Transverse colon (tissue), 4 donors: ENCODE measurements at regions not wholly inside any gene's neighbourhood (a gene's known extent, or its start where the extent isn't known, plus 50 kb on each side); places are given as distances from the start of the nearest gene placed in this dataset.

ENCODE experiments used
- CTCF ChIP-seq, 5 experiments: fragments of 200-600 bp in 3 of 5; fragments of 450-650 bp in 2 of 5; sonication (generic) in 3 of 5; IDR thresholded peaks; 1 replicate in 2 of 5; 2 replicates in 3 of 5; pipeline ENCODE4 v1.5.1; 2016 to 2017; ENCODE audit warnings: antibody characterized with exemption in 5 of 5, inconsistent platforms in 3 of 5, mild to moderate bottlenecking in 2 of 5, moderate library complexity in 1 of 5
- EP300 ChIP-seq: sonication (generic); formaldehyde crosslinking; IDR thresholded peaks from one replicate; pipeline ENCODE4 v1.6.1; 2017; ENCODE audit warnings: antibody characterized with exemption, low read depth
- POLR2A ChIP-seq: fragments of 450-650 bp; IDR thresholded peaks from one replicate; pipeline ENCODE4 v1.6.1; 2016; ENCODE audit warnings: antibody characterized with exemption, mild to moderate bottlenecking, moderate library complexity
- POLR2AphosphoS5 ChIP-seq, 3 donors: sonication (generic); formaldehyde crosslinking; IDR thresholded peaks; one replicate each; pipeline ENCODE4 v1.6.1; 2016; ENCODE audit warnings: antibody characterized with exemption in 3 of 3

- TF ChIP-seq EP300 (no peak), POLR2AphosphoS5 (IDR thresholded peaks at IDR 0.05) (no peak), CTCF (IDR thresholded peaks at IDR 0.05) (no peak), POLR2A (no peak)
These were observed 174.9 kb downstream of the ZNF281 start for GRCh38 chr1:200234938-200235337.
